IgD-negative memory B cell (primary cell): ENCODE measurements at regions not wholly inside any gene's neighbourhood (a gene's known extent, or its start where the extent isn't known, plus 50 kb on each side); places are given as distances from the start of the nearest gene placed in this dataset.

Experiments
- H3K27ac Mint-ChIP-seq, 3 donors: one replicate each; pipeline ENCODE4 v1.8.0; 2020 to 2022; ENCODE audit warnings: mild to moderate bottlenecking in 3 of 3, mixed read lengths in 3 of 3, moderate library complexity in 1 of 3
- H3K27me3 Mint-ChIP-seq: one replicate; pipeline ENCODE4 v1.8.0; 2021; ENCODE audit warnings: mixed read lengths
- H3K36me3 Mint-ChIP-seq: one replicate; pipeline ENCODE4 v1.8.0; 2020; ENCODE audit warnings: mild to moderate bottlenecking, mixed read lengths
- H3K4me1 Mint-ChIP-seq, 3 donors: one replicate each; pipeline ENCODE4 v1.8.0; 2020 to 2022; ENCODE audit warnings: mixed read lengths in 3 of 3, mild to moderate bottlenecking in 1 of 3
- H3K4me3 Mint-ChIP-seq, 4 donors: one replicate each; pipeline ENCODE4 v1.8.0; 2020 to 2022; ENCODE audit warnings: mild to moderate bottlenecking in 4 of 4, mixed read lengths in 4 of 4, moderate library complexity in 3 of 4
- H3K9me3 Mint-ChIP-seq, 3 donors: one replicate each; pipeline ENCODE4 v1.8.0; 2020 to 2021; ENCODE audit warnings: mixed read lengths in 3 of 3, mild to moderate bottlenecking in 1 of 3

DNA sequence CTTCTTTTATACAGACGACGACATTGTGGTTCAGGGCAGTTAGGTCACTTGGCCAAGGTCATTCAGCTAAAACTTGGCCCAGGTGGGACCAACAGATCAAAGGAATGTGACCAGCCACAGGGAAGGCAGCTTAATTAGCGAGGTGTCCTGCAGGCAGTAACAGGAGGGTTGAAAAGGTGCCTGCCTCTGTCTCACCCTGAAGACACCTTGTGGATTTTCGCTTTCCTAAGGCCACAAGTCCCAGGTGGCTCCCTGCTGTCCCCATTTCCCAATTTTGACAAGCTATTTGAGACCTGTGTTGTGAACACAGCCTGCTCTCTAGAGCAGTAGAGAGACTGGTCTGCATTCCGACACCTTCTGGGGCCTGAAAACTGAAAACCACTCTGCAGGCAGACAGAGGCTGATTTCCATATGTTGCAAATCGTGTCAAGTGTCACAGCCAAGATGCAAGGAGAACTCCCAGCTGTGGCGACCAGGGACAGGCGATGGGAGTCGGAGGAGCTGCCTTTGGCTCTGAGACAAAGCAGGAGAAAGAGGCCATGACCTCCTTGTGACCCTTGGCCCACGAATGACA lies 593.1 kb upstream of the CDH5 start:
- Mint-ChIP-seq H3K27me3 (peaks cover 2% of the 10 kb centered on the region), H3K36me3 (no peaks in the 10 kb centered on the region), H3K4me1 (no peaks in the 10 kb centered on the region), H3K4me3 (no peak overlapping the region), H3K9me3 (peaks cover 3 to 24% (median 6%) of the 10 kb centered on the region in 3 donors), H3K27ac (no peak overlapping the region)

GRCh38 chr16:65772134-65772732 lies 594.3 kb upstream of the CDH5 start:
- no peak overlapping the region for H3K4me3 Mint-ChIP-seq
- peaks cover 2% of the 10 kb centered on the region for H3K27me3 Mint-ChIP-seq
- H3K36me3 Mint-ChIP-seq: no peaks in the 10 kb centered on the region
- H3K9me3 Mint-ChIP-seq: peaks cover 3 to 26% (median 9%) of the 10 kb centered on the region in 3 donors
- H3K27ac Mint-ChIP-seq: no peak overlapping the region
- H3K4me1 Mint-ChIP-seq: no peaks in the 10 kb centered on the region

- Mint-ChIP-seq H3K27ac (no peak overlapping the region), H3K4me1 (no peaks in the 10 kb centered on the region), H3K9me3 (peaks cover 3 to 23% (median 9%) of the 10 kb centered on the region in 3 donors), H3K27me3 (peaks cover 2% of the 10 kb centered on the region), H3K36me3 (no peaks in the 10 kb centered on the region), H3K4me3 (no peak overlapping the region)
Observed at GRCh38 chr16:65771707-65772106, 594.8 kb upstream of the CDH5 start.

DNA sequence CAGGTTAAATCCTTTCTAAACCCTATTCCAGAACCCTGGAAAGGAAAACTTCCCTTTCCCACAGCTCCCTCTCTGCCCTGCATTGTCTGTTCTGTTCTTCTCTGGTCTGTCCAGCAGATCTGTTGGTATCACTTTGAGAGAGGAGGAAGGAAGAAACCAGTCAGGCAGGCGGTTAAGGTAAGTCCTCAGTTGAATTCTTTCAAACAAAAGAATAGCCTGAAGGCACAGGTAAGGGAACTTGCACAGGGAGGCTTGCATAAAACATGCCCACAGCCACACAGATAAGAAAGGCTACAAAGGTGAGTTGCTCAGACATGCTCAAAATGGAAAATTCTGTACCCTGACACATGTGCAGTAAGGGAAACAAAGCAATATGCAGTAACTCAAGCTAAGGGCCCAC lies 595.7 kb upstream of the CDH5 start:
- Mint-ChIP-seq H3K36me3 (no peaks in the 10 kb centered on the region), H3K27me3 (peaks cover 2% of the 10 kb centered on the region), H3K4me3 (no peak overlapping the region), H3K27ac (no peak overlapping the region), H3K4me1 (no peaks in the 10 kb centered on the region), H3K9me3 (peaks cover 6 to 23% (median 9%) of the 10 kb centered on the region in 3 donors)

DNA sequence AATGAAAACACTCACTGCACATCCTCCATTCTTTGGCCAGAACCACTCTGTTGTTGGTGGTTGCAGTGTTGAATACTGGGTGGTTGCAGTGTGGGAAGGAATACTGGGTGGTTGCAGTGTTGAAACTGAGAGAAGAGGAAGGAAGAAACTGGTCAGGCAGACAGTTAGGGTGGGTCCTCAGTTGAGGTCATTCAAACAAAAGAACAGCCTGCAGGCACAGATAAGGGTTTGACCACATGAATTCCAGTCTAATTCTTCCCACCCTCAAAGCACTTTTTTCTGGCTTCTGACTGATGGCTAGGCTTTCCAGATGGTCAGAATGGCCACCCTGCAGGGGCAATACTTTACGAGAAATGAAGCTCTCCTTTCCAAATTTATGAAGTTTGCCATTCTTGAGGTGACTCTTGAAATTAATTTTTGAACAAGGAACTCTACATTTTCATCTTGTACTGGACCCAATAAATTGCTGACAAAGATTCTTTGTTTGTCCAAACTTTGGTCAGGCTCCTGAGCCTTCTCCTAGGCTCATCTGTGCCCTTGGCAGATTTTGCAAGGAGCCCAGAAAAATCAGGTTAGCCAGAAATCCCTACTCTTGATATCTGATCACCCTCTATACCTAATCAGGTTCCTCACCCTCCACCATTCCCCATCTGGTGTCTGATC lies 596.6 kb upstream of the CDH5 start:
- no peak overlapping the region for H3K27ac Mint-ChIP-seq
- no peaks in the 10 kb centered on the region for H3K36me3 Mint-ChIP-seq
- H3K4me1 Mint-ChIP-seq: no peaks in the 10 kb centered on the region
- no peak overlapping the region for H3K4me3 Mint-ChIP-seq
- peaks cover under 1% of the 10 kb centered on the region for H3K27me3 Mint-ChIP-seq
- peaks cover 6 to 23% (median 9%) of the 10 kb centered on the region in 3 donors for H3K9me3 Mint-ChIP-seq

DNA sequence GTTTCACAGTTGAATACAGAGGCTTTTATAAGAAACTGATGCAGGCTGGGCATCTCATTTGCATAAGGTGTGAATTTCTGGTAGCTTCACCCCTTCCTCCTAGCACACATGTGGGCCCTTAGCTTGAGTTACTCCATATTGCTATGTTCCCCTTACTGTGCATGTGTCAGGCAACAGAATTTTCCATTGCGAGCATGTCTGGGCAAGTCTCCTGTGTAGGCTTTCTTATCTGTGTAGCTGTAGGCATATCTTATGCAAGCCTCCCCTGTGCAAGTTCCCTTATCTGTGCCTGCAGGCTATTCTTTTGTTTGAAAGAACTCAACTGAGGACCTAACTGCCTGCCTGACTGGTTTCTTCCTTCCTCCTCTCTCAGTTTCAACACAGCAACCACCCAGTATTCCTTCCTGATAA lies 597.4 kb upstream of the CDH5 start:
- no peaks in the 10 kb centered on the region for H3K27me3 Mint-ChIP-seq
- H3K27ac Mint-ChIP-seq: no peak overlapping the region
- H3K4me1 Mint-ChIP-seq: no peaks in the 10 kb centered on the region
- H3K36me3 Mint-ChIP-seq: no peaks in the 10 kb centered on the region
- H3K9me3 Mint-ChIP-seq: peaks cover 7 to 23% (median 9%) of the 10 kb centered on the region in 3 donors
- no peak overlapping the region for H3K4me3 Mint-ChIP-seq

GRCh38 chr16:65767125-65767524 lies 599.4 kb upstream of the CDH5 start:
- Mint-ChIP-seq H3K27me3 (no peaks in the 10 kb centered on the region), H3K36me3 (no peaks in the 10 kb centered on the region), H3K4me1 (no peaks in the 10 kb centered on the region), H3K4me3 (no peak overlapping the region), H3K27ac (no peak overlapping the region), H3K9me3 (peaks cover 9 to 23% (median 9%) of the 10 kb centered on the region in 3 donors)

DNA sequence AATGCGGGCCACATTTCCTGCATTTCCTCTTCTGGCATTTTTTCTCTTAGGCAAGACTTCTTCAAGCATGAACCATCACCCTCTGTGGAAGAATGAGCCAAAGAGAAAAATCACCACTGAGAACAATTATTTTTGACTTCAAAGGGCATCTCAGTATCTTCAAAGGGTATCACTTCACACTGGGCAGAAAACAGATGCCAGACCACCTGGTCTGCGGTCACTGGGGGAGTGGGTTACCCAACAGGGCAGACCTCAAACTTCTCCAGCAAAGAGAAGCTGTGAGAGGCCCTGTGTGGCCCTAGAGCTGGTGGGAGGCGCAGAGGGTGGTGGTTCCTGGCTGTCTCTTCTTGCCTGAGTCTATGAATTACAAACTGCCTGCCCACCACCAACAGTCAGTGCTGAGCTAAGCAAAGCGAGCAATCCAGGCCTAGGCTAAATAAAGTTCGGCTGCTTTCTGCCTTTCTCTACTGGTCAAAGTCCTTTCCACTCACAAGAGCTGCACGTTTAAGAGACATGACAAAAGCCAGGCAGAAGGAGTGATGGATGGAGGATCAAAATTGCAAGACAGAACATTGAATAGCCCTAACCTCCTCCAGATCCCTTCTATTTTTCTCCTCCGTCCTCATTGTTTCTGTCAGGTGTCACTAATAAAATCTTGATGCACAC lies 602.7 kb upstream of the CDH5 start:
- H3K9me3 Mint-ChIP-seq: peaks cover 3 to 7% (median 7%) of the 10 kb centered on the region in 3 donors
- no peak overlapping the region for H3K4me3 Mint-ChIP-seq
- no peaks in the 10 kb centered on the region for H3K36me3 Mint-ChIP-seq
- no peaks in the 10 kb centered on the region for H3K27me3 Mint-ChIP-seq
- no peak overlapping the region for H3K27ac Mint-ChIP-seq
- no peaks in the 10 kb centered on the region for H3K4me1 Mint-ChIP-seq

- H3K9me3 Mint-ChIP-seq: peaks cover 2 to 5% (median 3%) of the 10 kb centered on the region in 3 donors
- H3K4me3 Mint-ChIP-seq: no peak overlapping the region
- no peaks in the 10 kb centered on the region for H3K36me3 Mint-ChIP-seq
- H3K4me1 Mint-ChIP-seq: no peaks in the 10 kb centered on the region
- no peaks in the 10 kb centered on the region for H3K27me3 Mint-ChIP-seq
- no peak overlapping the region for H3K27ac Mint-ChIP-seq
Observed at GRCh38 chr16:65760874-65761273, 605.6 kb upstream of the CDH5 start.

- peaks cover 5 to 7% (median 6%) of the 10 kb centered on the region in 3 donors for H3K9me3 Mint-ChIP-seq
- no peaks in the 10 kb centered on the region for H3K36me3 Mint-ChIP-seq
- H3K4me3 Mint-ChIP-seq: no peak overlapping the region
- H3K4me1 Mint-ChIP-seq: no peaks in the 10 kb centered on the region
- H3K27me3 Mint-ChIP-seq: no peaks in the 10 kb centered on the region
- no peak overlapping the region for H3K27ac Mint-ChIP-seq
Observed at GRCh38 chr16:65758620-65759019, 607.9 kb upstream of the CDH5 start.

DNA sequence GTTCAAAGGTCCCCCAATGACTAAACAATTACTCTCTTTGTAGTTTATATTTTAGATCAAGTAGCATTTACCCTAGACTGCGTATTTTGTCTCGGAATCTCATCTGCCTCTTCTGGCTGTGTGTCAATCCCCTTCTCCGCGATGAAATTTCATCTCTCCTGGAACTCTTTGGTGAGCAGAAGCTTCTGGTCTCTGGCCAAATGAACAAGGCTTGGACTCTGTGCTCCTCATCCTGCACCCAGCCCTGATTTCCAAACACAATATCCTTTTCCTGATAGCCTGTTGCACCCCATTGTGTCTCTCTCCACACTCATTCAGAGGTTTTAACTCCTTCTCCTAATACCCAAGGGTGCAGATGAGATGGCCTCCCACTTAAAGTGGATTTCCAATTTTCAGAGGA lies 609.4 kb upstream of the CDH5 start:
- Mint-ChIP-seq H3K27me3 (no peaks in the 10 kb centered on the region), H3K4me1 (no peaks in the 10 kb centered on the region), H3K36me3 (no peaks in the 10 kb centered on the region), H3K4me3 (no peak overlapping the region), H3K27ac (no peak overlapping the region), H3K9me3 (peaks cover 7 to 11% (median 8%) of the 10 kb centered on the region in 3 donors)

DNA sequence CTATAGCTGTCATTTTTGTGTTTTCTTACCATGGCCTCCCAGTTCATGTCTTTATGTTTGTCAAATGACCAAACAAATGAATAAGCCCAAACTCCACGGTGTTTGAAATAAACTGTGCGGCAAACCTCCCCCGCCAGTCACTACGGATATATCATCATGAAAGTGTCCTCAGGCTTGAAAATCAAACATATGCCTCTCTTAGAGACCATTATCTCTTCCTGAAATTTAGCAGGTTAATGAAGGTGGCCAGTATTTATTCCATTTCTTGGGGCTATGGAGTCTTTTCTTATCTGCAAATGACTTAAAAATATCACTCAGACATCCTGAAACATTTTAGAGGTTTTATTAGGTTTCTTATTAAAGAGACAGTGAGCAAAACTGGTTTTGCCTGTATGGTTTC lies 610.3 kb upstream of the CDH5 start:
- no peaks in the 10 kb centered on the region for H3K27me3 Mint-ChIP-seq
- no peaks in the 10 kb centered on the region for H3K4me1 Mint-ChIP-seq

GRCh38 chr16:65754820-65755691 lies 611.4 kb upstream of the CDH5 start:
- H3K36me3 Mint-ChIP-seq: no peaks in the 10 kb centered on the region
- H3K27ac Mint-ChIP-seq: no peak overlapping the region
- peaks cover 7 to 11% (median 8%) of the 10 kb centered on the region in 3 donors for H3K9me3 Mint-ChIP-seq
- H3K4me3 Mint-ChIP-seq: no peak overlapping the region
- H3K27me3 Mint-ChIP-seq: no peaks in the 10 kb centered on the region
- no peaks in the 10 kb centered on the region for H3K4me1 Mint-ChIP-seq

More for the DNA sequence above, 610.3 kb upstream of the CDH5 start:
- H3K36me3 Mint-ChIP-seq: no peaks in the 10 kb centered on the region
- H3K27ac Mint-ChIP-seq: no peak overlapping the region
- H3K4me3 Mint-ChIP-seq: no peak overlapping the region
- peaks cover 7 to 11% (median 8%) of the 10 kb centered on the region in 3 donors for H3K9me3 Mint-ChIP-seq

DNA sequence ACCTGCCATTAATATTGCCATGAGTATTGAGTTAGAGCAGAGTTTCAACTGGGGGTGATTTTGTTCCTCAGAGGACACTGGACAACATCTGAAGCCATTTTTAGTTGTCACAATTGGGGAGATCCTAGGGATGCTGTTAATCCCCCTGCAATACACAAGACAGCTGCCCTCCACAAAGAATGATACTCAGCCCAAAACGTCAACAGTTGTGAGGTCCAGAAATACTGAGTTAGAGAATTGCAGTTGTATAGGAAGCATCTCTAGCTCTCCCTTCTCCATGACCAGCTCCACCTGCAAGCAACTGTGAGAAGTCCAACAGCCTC lies 614.0 kb upstream of the CDH5 start:
- no peaks in the 10 kb centered on the region for H3K27me3 Mint-ChIP-seq
- no peaks in the 10 kb centered on the region for H3K36me3 Mint-ChIP-seq
- no peaks in the 10 kb centered on the region for H3K4me1 Mint-ChIP-seq
- no peak overlapping the region for H3K4me3 Mint-ChIP-seq
- peaks cover 7 to 10% (median 8%) of the 10 kb centered on the region in 3 donors for H3K9me3 Mint-ChIP-seq
- H3K27ac Mint-ChIP-seq: no peak overlapping the region
